Esophagus (tissue), 2 donors: ENCODE measurements at regions not wholly inside any gene's neighbourhood (a gene's known extent, or its start where the extent isn't known, plus 50 kb on each side); places are given as distances from the start of the nearest gene placed in this dataset.

Source experiments
- H3K27ac ChIP-seq, 2 donors: one replicate each; pipeline ENCODE4 v1.5.1; 2013; ENCODE audit warnings: low read depth in 2 of 2, mild to moderate bottlenecking in 2 of 2, inconsistent platforms in 1 of 2, low read length in 1 of 2, moderate library complexity in 1 of 2
- H3K27me3 ChIP-seq, 2 donors: one replicate each; pipeline ENCODE4 v1.6.1; 2013; ENCODE audit warnings: low read length in 2 of 2, control low read depth in 1 of 2, mild to moderate bottlenecking in 1 of 2; ENCODE audit not compliant: insufficient read depth in 2 of 2, control insufficient read depth in 1 of 2
- H3K36me3 ChIP-seq, 2 donors: one replicate each; pipeline ENCODE4 v1.6.1; 2013; ENCODE audit warnings: low read length in 1 of 2; ENCODE audit not compliant: control insufficient read depth in 2 of 2, insufficient read depth in 2 of 2
- H3K4me1 ChIP-seq, 2 donors: one replicate each; pipeline ENCODE4 v1.6.1; 2013; ENCODE audit warnings: low read length in 1 of 2; ENCODE audit not compliant: control insufficient read depth in 2 of 2, insufficient read depth in 2 of 2
- H3K4me3 ChIP-seq, 2 donors: one replicate each; pipeline ENCODE4 v1.5.1; 2013; ENCODE audit warnings: low read length in 2 of 2, mild to moderate bottlenecking in 2 of 2, low read depth in 1 of 2, moderate library complexity in 1 of 2
- H3K9me3 ChIP-seq, 2 donors: one replicate each; pipeline ENCODE4 v1.6.1; 2013; ENCODE audit warnings: mild to moderate bottlenecking in 2 of 2, low read depth in 1 of 2, low read length in 1 of 2, moderate library complexity in 1 of 2; ENCODE audit not compliant: control insufficient read depth in 2 of 2, insufficient read depth in 1 of 2
- WGBS, 2 donors: extraction: QIAGEN DNeasy Blood & Tissue Kit; methylation state at CpG; one replicate each; pipeline ENCODE4 v1.1.7; 2013; 5-methylcytosine and 5-hydroxymethylcytosine counted together
- donor health status: healthy with polysubstance abuse.
- donor health status: Bipolar disorder and iron deficiency.

GRCh38 chr11:134614141-134614540 lies 202.1 kb upstream of the B3GAT1 start:
- H3K27me3 ChIP-seq: peaks cover 0 to 3% of the 10 kb centered on the region in 2 donors
- H3K9me3 ChIP-seq: no peaks in the 10 kb centered on the region
- H3K36me3 ChIP-seq: no peaks in the 10 kb centered on the region
- WGBS, 2 donors: 75 to 86% methylated on average over 4 of the region's 4 CpGs
- H3K4me1 ChIP-seq: no peaks in the 10 kb centered on the region
- H3K27ac ChIP-seq: no peak overlapping the region
- H3K4me3 ChIP-seq: no peak overlapping the region

GRCh38 chr11:134613646-134614045 lies 201.6 kb upstream of the B3GAT1 start:
- Histone ChIP-seq H3K4me1 (no peaks in the 10 kb centered on the region), H3K36me3 (no peaks in the 10 kb centered on the region), H3K27ac (no peak overlapping the region), H3K4me3 (no peak overlapping the region), H3K27me3 (peaks cover 0 to 3% of the 10 kb centered on the region in 2 donors), H3K9me3 (no peaks in the 10 kb centered on the region)
- WGBS, 2 donors: 87 to 94% methylated on average over 9 of the region's 9 CpGs

- Histone ChIP-seq H3K4me1 (no peaks in the 10 kb centered on the region), H3K9me3 (no peaks in the 10 kb centered on the region), H3K4me3 (no peak overlapping the region), H3K36me3 (no peaks in the 10 kb centered on the region), H3K27me3 (peaks cover 0 to 3% of the 10 kb centered on the region in 2 donors), H3K27ac (no peak overlapping the region)
- 72 to 76% methylated on average over 12 of the region's 12 CpGs for WGBS, 2 donors
Observed at GRCh38 chr11:134612140-134613030, 200.3 kb upstream of the B3GAT1 start.

- Histone ChIP-seq H3K9me3 (no peaks in the 10 kb centered on the region), H3K27ac (no peak overlapping the region), H3K4me3 (no peak overlapping the region), H3K36me3 (no peaks in the 10 kb centered on the region), H3K27me3 (peaks cover 0 to 3% of the 10 kb centered on the region in 2 donors), H3K4me1 (no peaks in the 10 kb centered on the region)
- 81 to 82% methylated on average over 8 of the region's 8 CpGs for WGBS, 2 donors
Observed at GRCh38 chr11:134611537-134611936, 199.5 kb upstream of the B3GAT1 start.

- Histone ChIP-seq H3K9me3 (no peaks in the 10 kb centered on the region), H3K27me3 (peaks cover 0 to 3% of the 10 kb centered on the region in 2 donors), H3K4me1 (no peaks in the 10 kb centered on the region), H3K27ac (no peak overlapping the region), H3K4me3 (no peak overlapping the region), H3K36me3 (no peaks in the 10 kb centered on the region)
- 73 to 82% methylated on average over 23 of the region's 23 CpGs for WGBS, 2 donors
Observed at GRCh38 chr11:134610116-134610910, 198.3 kb upstream of the B3GAT1 start.

- Histone ChIP-seq H3K9me3 (no peaks in the 10 kb centered on the region), H3K36me3 (no peaks in the 10 kb centered on the region), H3K27ac (no peak overlapping the region), H3K4me3 (no peak overlapping the region), H3K4me1 (no peaks in the 10 kb centered on the region), H3K27me3 (peaks cover 0 to 3% of the 10 kb centered on the region in 2 donors)
- WGBS, 2 donors: 85 to 88% methylated on average over 27 of the region's 27 CpGs
Observed at GRCh38 chr11:134609361-134610115, 197.5 kb upstream of the B3GAT1 start.

- H3K4me1 ChIP-seq: no peaks in the 10 kb centered on the region
- no peak overlapping the region for H3K27ac ChIP-seq
- H3K4me3 ChIP-seq: no peak overlapping the region
- no peaks in the 10 kb centered on the region for H3K9me3 ChIP-seq
- peaks cover 0 to 3% of the 10 kb centered on the region in 2 donors for H3K27me3 ChIP-seq
- H3K36me3 ChIP-seq: no peaks in the 10 kb centered on the region
- 57 to 60% methylated on average over 7 of the region's 7 CpGs for WGBS, 2 donors
Observed at GRCh38 chr11:134607963-134608750, 196.1 kb upstream of the B3GAT1 start.

GRCh38 chr11:134606251-134606650 lies 194.2 kb upstream of the B3GAT1 start:
- no peak overlapping the region for H3K27ac ChIP-seq
- no peaks in the 10 kb centered on the region for H3K4me1 ChIP-seq
- H3K9me3 ChIP-seq: no peaks in the 10 kb centered on the region
- 68 to 76% methylated on average over 6 of the region's 6 CpGs for WGBS, 2 donors
- peaks cover 0 to 3% of the 10 kb centered on the region in 2 donors for H3K27me3 ChIP-seq
- no peak overlapping the region for H3K4me3 ChIP-seq
- no peaks in the 10 kb centered on the region for H3K36me3 ChIP-seq

- H3K27ac ChIP-seq: no peak overlapping the region
- no peaks in the 10 kb centered on the region for H3K36me3 ChIP-seq
- H3K4me1 ChIP-seq: no peaks in the 10 kb centered on the region
- no peaks in the 10 kb centered on the region for H3K9me3 ChIP-seq
- 76 to 85% methylated on average over 3 of the region's 3 CpGs for WGBS, 2 donors
- no peak overlapping the region for H3K4me3 ChIP-seq
- H3K27me3 ChIP-seq: peaks cover 0 to 3% of the 10 kb centered on the region in 2 donors
Observed at GRCh38 chr11:134604886-134605285, 192.8 kb upstream of the B3GAT1 start.
